Left lung (tissue), 4 donors: ENCODE measurements at regions not wholly inside any gene's neighbourhood (a gene's known extent, or its start where the extent isn't known, plus 50 kb on each side); places are given as distances from the start of the nearest gene placed in this dataset.

Experiments
- ATAC-seq: fragments of 200-7000 bp; cut with Tn5 transposase; one replicate; pipeline ENCODE4 v1.9.1; 2020; ENCODE audit warnings: moderate library complexity
- DNase-seq, 4 donors: peaks; one replicate each; pipeline ENCODE4 v3.0.0-alpha.2; 2013 to 2020
- H3K27ac ChIP-seq, 2 donors: fragments of 200-600 bp; sonication (generic) in 1 of 2; one replicate each; pipeline versions ENCODE4 v1.5.0 to v1.8.0; 2020 to 2021
- H3K27me3 ChIP-seq, 2 donors: fragments of 200-600 bp; sonication (generic) in 1 of 2; one replicate each; pipeline versions ENCODE4 v1.5.0 to v1.8.0; 2020 to 2021
- H3K36me3 ChIP-seq, 2 donors: fragments of 200-600 bp; sonication (generic) in 1 of 2; one replicate each; pipeline versions ENCODE4 v1.5.0 to v1.8.0; 2020 to 2021
- H3K4me1 ChIP-seq, 2 donors: fragments of 200-600 bp; one replicate each; pipeline ENCODE4 v1.8.0; 2021
- H3K4me3 ChIP-seq, 2 donors: fragments of 200-600 bp; sonication (generic) in 1 of 2; one replicate each; pipeline versions ENCODE4 v1.5.0 to v1.8.0; 2020 to 2021; ENCODE audit warnings: mild to moderate bottlenecking in 1 of 2
- H3K9me3 ChIP-seq, 2 donors: fragments of 200-600 bp; sonication (generic) in 1 of 2; one replicate each; pipeline versions ENCODE4 v1.5.0 to v1.8.0; 2020 to 2021
- intact Hi-C, 2 donors: fragments of 100-400 bp; cut with DNase I; formaldehyde crosslinking; loops; one replicate each; pipeline versions ENCODE4 v1.11.2 to v1.14.2; 2022
- TF ChIP-seq, protein P1 (sequence below), 2 donors: fragments of 200-600 bp; sonication (generic) in 1 of 2; IDR thresholded peaks; one replicate each; pipeline versions ENCODE4 v1.5.0 to v1.8.0; 2021; ENCODE audit warnings: antibody characterized with exemption in 2 of 2
- donor health status: DM: no; HTN: yes; CAD: no.
- donor health status: DM: no; HTN: no; CAD: no.

DNA sequence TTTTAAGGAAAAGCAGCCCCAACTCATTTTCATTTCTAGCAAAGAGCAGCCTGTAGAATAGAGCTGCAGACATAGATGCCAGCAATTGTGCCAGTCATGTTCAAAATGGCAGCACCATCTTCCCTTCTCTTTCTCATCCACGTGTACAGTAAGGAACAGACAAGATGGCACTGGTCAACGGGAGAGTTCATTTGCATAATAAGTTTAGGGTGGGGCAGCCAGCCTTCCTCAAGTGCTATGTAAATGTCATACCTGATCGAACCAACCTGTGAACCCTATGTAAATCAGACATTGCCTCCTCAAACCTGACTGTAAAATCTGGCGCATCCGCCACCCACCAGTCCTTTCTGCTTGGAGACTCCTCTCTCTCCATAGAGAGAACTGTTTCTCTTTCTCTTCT is 150.0 kb upstream of the CDH13 start:
- Histone ChIP-seq H3K4me3 (no peak overlapping the region), H3K27ac (no peak overlapping the region), H3K27me3 (no peaks in the 10 kb centered on the region), H3K36me3 (no peaks in the 10 kb centered on the region), H3K4me1 (no peaks in the 10 kb centered on the region), H3K9me3 (no peaks in the 10 kb centered on the region)
- intact Hi-C loops, result no loop called here
- TF ChIP-seq, protein P1, sequence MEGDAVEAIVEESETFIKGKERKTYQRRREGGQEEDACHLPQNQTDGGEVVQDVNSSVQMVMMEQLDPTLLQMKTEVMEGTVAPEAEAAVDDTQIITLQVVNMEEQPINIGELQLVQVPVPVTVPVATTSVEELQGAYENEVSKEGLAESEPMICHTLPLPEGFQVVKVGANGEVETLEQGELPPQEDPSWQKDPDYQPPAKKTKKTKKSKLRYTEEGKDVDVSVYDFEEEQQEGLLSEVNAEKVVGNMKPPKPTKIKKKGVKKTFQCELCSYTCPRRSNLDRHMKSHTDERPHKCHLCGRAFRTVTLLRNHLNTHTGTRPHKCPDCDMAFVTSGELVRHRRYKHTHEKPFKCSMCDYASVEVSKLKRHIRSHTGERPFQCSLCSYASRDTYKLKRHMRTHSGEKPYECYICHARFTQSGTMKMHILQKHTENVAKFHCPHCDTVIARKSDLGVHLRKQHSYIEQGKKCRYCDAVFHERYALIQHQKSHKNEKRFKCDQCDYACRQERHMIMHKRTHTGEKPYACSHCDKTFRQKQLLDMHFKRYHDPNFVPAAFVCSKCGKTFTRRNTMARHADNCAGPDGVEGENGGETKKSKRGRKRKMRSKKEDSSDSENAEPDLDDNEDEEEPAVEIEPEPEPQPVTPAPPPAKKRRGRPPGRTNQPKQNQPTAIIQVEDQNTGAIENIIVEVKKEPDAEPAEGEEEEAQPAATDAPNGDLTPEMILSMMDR (IDR thresholded peaks at IDR 0.05), result no peak
- ATAC-seq (no peak), DNase-seq (no peak)

DNA sequence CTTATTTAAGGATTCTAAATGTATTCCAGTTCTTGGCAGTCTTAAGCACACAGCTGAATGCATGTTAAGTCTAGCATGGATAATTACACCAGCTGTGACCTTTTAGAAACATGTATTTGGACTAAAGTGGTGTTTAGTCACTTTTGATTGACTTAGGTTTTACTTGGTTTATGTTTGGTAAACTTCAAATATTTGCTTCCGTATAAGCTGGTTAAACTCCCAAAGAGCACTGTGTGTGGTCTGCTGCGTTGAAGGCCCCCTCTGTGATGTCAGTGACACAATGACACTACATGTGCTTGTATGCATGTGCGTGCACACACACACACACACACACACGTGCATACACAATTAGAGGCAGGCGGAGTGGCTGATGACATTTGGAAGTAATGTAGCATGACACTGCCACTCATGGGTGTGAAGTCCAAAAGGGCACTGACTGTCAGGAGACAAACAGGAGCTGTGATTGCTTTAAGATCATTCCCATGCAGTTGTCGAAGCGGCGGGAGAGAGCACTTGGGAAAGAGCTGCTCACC is 156.1 kb upstream of the CDH13 start:
- intact Hi-C loops, result no loop called here
- DNase-seq, result peak in 2 of 4 donors; percentile 61 to 65
- Histone ChIP-seq H3K27me3 (no peaks in the 10 kb centered on the region), H3K9me3 (no peaks in the 10 kb centered on the region), H3K4me3 (no peak overlapping the region), H3K4me1 (peaks cover 0 to 3% of the 10 kb centered on the region in 2 donors), H3K36me3 (no peaks in the 10 kb centered on the region), H3K27ac (no peak overlapping the region)
- TF ChIP-seq, protein P1 (IDR thresholded peaks at IDR 0.05), result no peak
- no peak for ATAC-seq

DNA sequence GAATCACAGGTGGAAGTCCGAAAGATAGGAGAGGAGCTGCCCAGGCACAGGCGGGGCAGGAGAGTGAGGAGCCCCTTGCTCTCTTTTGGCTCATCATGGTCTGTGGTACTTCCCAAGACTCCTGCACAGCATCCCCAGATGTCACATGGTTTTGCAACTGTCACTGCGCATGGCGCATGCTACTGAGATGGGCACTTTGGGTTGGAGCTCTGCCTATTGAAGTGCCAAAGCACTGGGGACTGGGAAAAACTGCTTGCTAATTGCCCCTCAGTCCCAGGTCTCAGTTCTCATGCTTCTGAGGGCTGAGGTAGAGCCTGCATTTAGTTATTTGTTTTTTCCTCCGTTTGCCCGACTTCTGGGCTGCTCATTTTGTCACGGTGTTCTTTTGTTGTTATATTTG is 156.8 kb upstream of the CDH13 start:
- H3K36me3 ChIP-seq, result no peaks in the 10 kb centered on the region
- no peaks in the 10 kb centered on the region for H3K9me3 ChIP-seq
- no peak overlapping the region for H3K27ac ChIP-seq
- peaks cover 0 to 3% of the 10 kb centered on the region in 2 donors for H3K4me1 ChIP-seq
- no peaks in the 10 kb centered on the region for H3K27me3 ChIP-seq
- H3K4me3 ChIP-seq, result no peak overlapping the region
- TF ChIP-seq, protein P1 (IDR thresholded peaks at IDR 0.05), result no peak
- intact Hi-C loops, result no loop called here
- ATAC-seq, result no peak
- no peak for DNase-seq

DNA sequence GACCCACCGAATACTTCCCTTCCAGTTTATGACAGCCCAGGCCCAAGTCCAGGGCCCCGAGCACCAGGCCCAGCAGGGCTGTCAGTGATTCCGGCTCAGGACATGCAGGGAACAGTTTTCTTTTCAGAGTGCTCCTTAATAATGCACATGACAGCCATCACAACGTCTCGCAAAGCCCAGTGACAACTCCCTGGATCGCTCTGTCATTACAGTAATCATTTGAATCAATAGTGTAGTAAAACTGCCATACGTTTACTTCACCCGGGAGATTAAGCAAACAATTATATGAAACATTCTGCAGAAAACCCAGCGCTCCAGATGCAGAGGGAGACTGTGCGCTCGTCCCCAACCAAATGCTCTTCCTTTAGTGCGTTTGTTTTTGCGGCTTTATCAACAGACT is 162.6 kb upstream of the CDH13 start:
- TF ChIP-seq, protein P1 (IDR thresholded peaks at IDR 0.05), result no peak
- intact Hi-C loops, result no loop called here

DNA sequence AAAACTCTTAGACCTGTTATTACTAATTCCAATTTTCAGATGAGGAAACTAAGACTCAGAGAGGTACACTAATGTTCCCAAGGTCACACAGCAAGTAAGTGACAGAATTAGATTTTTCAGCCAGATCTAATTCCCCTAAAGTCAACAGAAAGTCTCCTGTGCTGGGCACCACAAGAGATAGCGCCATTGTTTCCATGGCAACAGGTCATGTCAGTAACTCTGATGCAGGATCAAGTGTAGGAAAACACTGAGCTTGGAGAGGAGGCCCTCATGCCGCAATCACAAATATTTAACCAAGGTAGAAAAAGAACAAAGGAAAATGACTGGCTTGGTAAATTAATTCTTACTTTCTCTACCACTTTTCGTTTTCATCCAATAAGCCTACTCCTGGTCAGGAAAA is 166.0 kb upstream of the CDH13 start:
- ATAC-seq, result no peak
- DNase-seq, result peak in 1 of 4 donors; percentile 71
- TF ChIP-seq, protein P1 (IDR thresholded peaks at IDR 0.05), result no peak
- Histone ChIP-seq H3K36me3 (no peaks in the 10 kb centered on the region), H3K27me3 (no peaks in the 10 kb centered on the region), H3K4me3 (no peak overlapping the region), H3K27ac (no peak overlapping the region), H3K9me3 (no peaks in the 10 kb centered on the region), H3K4me1 (no peaks in the 10 kb centered on the region)
- intact Hi-C loops, result no loop called here

More for the DNA sequence above, 162.6 kb upstream of the CDH13 start:
- H3K27ac ChIP-seq, result no peak overlapping the region
- no peaks in the 10 kb centered on the region for H3K36me3 ChIP-seq
- no peaks in the 10 kb centered on the region for H3K4me1 ChIP-seq
- H3K9me3 ChIP-seq, result no peaks in the 10 kb centered on the region
- no peaks in the 10 kb centered on the region for H3K27me3 ChIP-seq
- no peak for DNase-seq
- ATAC-seq, result no peak
- H3K4me3 ChIP-seq, result no peak overlapping the region
